ENCODE measurements at regions not wholly inside any gene's neighbourhood (a gene's known extent, or its start where the extent isn't known, plus 50 kb on each side); places are given as distances from the start of the nearest gene placed in this dataset.

DNA sequence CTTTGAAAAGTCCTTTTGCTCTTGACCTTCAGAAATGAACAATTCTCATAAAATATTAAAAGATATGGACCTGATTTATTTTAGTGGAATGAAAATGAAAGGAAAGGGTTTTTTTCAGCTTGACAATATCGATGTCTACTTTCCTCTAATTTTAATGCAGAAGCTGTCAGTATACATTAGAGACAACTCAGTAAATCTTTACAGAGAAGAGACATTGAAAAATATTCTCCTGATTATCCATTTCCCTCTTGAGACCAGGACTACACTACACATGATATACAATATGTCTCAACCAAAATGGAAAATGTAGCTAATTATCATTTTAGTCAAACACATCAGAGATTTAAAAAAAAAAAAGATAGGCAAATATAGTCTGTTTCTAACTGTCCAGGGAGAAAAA lies 288.5 kb upstream of the NUDT12 start:
- no peak for DNase-seq

DNA sequence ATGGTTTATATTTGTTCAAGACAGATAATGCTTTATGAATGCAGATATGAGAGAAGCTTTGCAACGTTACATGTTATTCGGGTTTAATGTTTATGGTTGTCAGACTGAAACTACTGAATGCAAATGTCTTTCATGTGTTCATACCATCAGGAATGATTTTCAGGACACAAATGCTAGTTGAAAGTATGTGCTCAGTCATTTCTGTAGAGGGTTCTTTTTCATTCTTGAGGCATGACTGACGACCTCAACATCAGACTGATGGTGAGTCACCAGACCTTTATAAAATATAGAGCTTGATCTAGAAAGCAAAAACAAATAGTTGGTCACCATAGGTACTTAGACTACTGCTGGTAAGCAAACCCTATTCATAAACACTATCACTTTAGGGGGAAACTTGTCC lies 287.3 kb upstream of the NUDT12 start:
- no peak for DNase-seq

DNA sequence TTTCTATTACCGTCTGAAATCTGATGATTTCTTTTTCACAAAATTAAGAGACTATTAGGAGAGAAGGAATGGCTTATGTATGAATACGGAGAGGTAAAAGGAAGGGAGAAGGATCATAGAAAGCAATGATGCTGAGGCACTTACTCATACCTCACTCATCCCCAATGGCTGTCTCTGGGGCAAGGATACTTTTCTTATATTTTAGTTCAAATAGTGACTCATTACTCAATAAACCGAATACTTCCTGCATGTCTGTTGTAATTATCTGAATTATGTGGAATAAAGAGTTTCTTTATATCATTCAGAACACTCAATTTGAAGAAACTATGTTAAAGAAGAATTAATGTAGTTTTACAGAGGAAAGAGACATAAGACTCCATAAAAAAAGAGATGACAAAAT lies 284.5 kb upstream of the NUDT12 start:
- DNase-seq: no peak

DNA sequence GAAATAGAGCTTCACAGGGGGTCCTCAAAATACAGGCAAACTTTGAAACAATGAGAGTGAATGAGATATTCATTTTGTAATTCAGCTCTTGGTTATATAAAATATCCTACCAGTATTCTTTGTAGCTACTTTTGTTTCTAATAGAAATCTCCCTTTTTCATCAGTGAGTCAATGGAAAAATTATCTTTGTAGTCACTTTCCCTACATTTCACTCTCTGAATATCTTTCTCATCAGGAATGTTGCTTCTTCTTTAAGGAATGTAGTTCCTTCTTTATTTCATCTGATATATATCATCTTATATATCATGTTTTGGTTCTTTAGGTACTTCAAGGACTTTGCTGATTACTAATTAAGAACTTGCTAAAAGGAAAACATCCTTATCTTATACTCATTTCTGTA lies 280.3 kb upstream of the NUDT12 start:
- DNase-seq: no peak

DNA sequence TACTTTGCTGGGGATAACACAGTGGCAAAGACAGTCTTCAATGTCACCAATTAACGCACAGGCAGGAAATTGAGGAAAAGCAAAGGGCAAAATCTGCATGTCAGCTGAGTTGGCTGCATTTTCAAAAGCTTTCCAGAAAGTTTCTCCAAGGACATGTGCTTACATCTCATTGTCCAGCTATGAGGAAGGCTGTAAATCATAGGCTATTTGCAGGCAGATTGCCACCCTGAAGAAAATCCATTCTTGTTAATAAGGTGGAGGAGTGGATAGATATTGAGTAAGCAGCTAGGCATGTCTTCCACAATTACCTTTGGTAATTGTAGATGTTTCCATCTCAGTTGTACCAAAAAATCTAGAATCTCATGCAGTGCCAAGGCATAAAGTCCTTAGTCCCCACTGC lies 278.0 kb upstream of the NUDT12 start:
- DNase-seq: no peak

DNA sequence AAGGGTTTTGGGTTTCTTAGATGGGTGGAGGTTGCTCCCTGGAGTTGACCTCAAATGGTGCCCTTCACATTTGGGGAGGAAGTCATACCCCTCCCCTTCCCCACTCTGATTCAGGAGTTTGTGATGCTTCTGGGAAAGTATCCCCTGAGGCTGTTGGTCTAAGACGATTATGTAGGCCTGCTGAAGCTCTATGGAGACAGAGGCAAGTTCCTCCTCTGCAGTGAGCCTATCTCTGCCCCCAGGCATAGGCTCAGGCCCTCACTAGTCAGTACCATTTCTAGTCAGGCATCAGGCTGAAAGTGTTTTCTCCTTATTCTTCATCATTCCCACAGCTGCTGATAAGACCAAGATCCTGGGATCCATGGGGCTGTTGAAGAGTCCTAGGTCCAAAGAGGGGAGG lies 271.6 kb upstream of the NUDT12 start:
- DNase-seq: no peak

DNA sequence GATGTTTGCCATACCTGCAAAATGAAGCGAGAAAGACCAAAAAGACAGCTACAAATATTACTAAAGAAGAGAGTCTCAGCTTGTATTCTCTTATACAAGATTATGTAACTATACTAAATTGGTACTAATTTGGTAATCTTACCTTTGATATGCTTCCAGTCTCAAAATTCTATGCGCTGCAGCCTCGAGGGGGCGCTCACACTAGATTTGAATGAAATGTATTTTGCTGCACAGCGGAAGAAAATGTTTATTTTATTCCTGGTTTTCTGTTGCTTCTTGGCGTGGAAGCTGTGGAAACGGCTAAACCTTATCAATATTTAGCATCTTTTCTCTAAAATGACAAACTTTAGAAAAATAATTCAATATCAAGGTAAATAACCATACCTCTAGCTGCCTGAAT lies 267.0 kb upstream of the NUDT12 start:
- DNase-seq: no peak

DNA sequence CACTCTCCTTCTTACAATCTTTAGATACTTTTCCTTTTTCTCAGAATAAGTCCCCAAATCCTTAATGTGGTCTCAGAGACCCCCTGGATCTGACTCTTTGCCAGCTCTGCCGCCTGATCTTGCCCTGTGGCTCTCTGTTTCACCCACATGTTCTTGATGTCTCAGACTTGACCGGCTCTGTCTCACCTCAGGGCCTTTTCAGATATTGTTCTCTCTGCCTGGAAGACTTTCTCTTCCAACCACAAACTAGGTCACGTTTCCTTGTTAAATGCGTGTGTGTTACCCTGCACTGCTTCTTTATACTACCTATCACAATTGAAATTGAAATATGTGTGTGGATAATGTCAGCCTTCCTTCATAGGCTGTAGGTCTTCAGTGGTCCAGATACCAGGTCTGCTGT lies 265.4 kb upstream of the NUDT12 start:
- no peak for DNase-seq

DNA sequence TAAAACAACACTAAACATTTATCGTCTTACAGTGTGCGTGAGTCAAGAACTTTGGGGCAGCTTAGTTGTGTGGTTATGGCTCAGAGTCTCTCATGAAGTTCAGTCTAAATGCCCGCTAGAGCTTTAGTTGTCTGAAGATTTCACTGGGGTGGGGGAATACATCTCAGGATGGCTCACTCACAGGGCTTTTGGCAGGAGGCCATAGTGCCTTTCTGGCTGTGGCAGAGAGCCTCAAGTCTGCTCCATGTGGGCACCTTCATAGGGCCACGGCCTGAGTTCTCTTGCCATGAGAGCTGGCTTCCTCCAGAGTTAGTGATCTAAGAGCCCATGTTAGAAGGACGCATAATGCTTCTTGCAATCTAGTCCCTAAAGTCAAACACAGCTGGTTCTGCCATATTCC lies 258.8 kb upstream of the NUDT12 start:
- DNase-seq: no peak

DNA sequence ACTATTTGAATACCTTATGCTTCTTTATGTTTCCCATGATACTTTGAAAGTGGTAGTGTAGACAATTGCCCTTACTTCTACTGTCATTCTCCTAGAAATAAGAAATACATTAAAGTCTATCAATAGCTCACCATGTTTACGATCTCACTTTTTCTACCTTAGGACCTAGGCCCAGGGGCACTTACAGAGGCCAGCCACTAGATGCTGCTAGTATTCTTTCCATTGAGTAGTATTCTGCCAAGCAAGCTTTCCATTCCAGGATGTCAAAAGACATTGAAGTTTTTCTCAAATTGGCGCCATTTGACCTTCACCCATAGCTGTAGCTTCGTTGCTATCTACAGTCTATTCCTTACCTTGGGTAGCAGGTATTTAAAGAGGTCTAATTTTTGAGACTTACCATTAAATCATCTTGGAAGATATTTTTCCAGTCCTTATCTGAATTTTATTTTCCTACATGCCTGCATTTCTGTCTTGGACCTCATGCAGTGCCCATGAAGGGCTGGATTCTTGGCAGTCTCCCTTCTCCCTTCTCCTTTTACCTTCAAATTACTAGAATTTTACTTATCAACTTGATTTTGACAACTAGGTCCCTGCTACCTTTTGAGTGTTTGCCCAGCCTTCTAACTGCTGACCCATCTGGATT lies 246.0 kb upstream of the NUDT12 start:
- DNase-seq: peak; percentile 24

DNA sequence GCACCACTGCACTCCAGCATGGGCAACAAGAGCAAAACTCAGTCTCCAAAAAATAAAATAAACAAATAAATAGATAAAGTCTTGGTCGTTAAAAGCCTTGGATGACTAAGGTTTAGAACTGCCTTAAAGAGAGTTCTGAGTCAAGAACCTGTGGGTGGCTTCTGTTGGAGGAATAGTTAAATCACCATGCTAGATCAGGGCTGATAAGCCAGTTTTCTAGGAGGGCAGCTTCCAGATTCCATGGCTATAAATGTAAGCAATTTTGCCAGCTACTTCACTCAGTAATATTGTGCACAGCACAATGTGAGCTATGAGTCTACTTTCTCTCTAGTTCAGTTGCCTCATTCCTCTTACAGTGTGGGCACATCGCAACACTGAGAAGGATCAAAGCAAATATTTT lies 242.1 kb upstream of the NUDT12 start:
- no peak for DNase-seq

DNA sequence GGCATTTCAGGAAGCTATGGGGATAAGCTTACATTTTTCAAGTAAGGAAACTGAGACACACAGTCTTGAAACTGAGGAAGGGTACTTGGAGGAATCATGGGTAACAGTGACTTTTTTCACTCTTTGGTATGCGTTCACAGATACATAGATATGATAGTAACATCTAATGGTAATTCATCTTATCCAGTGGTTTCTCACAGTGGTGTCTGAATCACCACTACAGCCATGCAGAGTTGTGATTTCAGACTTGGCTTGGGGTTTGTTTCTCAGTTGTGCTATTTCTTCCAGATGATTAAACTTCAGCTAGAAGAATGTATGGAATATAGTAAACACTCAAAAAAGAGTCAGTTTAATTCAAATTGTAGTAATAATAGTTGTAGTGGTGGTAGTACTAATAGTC lies 239.1 kb upstream of the NUDT12 start:
- DNase-seq: no peak

DNA sequence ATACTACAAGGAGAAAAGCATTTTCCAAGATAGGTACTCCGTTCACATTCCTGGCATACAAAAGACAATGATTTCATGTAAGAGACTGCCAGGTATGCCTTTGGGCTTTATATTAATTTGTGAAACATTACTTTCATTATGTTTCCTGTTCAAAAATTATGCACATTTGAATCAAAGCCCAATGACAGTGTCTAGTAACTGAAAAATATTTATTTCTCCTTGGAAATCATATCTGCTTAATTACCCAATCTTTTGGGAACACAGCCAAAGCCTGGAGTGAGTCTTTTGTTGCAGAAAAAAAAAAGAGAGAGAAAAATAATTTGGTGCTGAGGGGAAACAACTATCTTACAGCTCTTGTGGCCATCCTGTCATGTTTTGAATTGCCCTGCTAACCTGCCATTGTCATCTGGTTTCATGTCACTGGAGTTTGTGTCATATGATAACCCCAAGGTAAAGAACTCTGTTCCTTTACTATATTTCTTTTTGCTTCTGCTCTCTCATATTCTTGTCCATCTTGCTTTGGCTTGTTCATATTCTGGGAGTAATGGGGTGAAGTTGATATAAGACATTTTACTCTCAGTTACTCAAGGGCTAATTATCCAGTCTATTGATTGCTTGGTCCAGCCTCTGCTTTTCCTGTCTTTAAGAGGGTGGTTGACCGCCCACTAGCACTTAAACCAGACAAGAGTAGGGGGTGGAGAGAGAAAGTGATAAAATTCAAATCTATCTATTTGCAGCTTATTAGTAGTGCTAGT lies 238.3 kb upstream of the NUDT12 start:
- no peak for DNase-seq

DNA sequence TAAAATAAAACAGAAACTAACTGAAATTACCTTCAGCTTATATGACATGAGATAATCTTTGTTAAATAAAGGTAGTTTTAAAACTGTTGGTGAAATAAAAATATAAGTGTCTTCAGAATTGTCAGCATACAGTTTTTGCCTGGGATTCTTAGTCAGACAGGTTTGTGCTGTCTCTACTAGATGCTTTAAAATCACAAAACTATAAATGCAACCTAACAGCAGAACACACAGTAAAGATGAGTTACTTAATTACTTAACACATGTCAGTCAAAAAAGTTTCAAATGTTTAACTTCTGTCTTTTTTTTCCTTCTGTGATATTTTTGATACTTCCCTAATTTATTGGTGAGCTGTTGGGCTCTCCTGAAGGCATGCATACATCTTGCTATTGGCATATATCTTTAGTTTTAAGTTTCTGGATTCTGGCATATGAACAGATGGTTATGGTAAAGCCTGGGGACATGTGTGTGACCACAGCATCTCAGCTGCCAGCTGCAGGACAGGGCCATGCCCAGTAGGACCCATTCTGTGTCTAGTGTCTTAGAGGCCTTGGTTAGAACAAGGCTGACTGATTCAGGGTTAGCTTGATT lies 231.1 kb upstream of the NUDT12 start:
- DNase-seq: no peak

DNA sequence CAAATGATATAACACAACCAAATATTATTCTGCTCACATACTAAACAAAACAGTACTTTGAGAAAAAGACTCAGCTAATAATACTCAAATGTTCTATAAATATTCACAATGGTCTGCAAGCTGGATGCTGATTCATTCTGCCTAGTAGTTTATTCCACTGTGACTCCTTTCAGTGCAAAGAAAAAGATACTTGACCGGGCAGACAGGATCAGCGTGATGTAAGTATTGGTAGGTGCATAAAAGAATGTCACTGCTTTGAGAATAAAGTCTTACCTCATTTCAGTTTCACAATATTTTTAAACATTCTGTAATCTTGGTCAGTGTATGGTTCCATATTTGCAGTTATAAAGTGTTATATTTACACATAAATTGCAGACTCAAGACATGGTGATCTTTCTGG lies 223.0 kb upstream of the NUDT12 start:
- DNase-seq: no peak

DNA sequence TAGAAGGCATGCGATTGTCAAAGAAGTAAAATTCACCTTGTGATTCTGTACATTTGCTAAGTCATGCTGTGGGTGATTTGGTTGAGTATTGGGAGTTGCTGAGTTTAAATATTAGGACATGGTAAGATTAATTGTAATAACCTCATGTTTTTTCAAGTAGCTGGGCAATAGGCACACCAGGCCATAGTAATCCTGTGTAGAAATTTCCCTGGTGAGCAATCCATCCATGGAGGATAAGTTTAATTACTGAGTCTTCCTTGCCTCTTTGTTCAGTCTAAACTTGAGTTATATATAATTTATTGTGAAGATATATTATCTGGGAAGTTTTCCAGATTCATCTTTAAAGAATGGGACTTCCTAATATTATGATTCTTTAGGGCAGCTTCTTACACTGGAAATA lies 221.1 kb upstream of the NUDT12 start:
- DNase-seq: no peak

DNA sequence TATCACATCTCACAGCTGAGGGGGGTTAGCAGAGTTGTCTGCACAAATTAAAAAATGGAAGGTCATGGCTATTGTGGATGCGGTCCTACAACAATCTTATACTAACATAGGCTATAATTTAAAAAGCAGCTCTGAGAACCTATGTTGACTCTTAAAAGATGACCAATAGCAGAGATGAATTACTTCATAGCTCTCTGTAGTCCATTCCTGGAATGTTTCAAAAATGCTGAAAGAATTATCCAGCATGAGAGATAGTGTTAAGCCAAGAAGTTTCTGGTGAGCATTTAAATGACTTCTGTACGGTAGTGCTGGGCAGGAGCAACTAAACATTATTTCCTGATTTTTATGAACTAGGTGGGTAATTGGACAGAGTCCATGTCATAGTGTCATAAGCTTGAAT lies 218.2 kb upstream of the NUDT12 start:
- DNase-seq: no peak

DNA sequence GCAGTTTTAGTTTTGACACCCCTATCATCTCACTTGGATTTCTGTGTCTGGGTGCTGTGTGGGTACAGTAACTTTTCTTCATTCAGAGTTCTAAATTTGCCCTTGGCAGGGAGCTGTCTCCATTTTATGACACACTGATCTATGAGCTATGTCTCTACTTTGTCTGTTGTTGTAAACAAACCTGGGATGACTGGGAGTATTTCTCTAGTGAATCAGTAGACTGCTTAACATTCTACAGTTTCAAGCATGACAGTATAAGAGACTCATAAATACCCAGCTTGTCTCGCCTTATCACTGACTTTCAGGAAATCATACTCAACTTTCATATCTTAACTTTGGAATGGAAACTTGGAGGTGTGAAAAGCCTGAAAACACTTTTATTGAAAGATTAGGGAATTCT lies 212.1 kb upstream of the NUDT12 start:
- peak; percentile 73 for DNase-seq

DNA sequence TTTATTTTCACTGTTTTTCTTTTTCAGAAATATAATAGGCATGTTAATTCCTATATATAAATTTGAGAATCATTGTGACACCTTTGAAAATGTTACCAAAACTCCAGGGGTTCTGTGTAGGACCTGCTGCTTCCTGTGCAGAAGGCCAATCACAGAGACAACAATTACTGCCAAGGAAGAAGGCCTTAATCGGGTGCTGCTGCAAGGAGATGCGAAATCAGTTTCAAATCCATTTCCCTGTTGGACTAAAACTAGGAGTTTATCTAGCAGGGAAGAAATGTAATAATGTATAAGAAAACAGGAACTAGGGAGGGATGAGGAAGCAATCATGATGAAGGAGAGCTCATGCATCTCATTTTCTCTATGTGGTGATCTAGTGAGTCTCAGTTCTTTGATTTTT lies 209.7 kb upstream of the NUDT12 start:
- DNase-seq: no peak

DNA sequence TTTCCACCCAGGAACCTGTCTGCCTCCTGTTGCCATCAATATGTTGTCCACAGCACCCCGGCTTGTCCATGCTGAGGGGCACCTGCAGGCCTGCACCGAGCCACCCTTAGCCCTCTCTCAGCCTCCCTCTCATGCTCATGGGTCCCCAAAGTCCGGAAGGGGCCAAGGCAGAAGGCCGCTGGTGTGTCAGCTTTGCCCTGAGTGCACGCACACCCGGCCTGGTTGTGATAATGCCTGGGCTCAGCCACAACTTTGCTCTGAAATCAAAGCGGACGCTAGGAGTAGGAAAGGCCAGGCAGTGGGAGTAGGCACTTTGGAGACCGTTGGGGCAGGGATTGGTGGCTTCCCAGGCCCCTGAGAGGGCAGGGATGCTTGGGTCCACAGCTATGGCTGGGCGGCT lies 201.8 kb upstream of the NUDT12 start:
- DNase-seq: no peak

DNA sequence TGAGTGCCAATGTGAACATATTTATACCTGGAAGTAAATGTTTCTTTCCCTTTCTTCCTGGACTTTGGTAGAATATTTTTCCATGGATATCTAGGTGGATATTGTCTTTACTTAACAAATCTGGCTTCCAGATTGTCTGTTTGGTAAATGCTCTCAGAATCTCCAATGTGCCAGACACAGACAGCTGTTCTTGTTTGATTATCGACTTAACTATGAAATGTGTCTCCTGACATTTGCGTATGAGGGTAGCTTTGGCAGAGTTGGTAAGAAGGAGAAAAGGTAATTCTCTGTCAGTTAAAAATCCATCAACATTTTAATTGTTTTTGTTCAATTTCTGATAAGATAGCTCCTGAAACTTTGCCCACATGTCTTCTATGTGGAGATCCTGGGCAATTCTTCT lies 196.4 kb upstream of the NUDT12 start:
- DNase-seq: no peak

DNA sequence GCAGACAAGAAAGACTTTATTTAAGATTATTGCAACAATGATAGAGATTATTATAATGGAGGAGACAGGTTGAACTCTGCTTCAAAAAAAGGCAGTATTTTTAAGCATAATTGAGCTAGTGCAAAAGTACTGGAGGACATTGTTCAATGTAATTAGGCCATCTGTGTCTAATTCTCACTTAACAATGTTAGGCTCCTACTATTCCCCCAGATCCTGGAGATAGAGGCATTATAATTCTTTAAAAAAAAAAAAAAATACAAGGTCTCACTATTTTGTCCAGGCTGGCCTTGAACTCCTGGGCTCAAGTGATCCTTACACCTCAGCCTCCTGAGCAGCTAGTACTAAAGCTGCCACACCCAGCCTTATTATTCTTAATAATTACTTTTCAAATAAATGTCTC lies 193.4 kb upstream of the NUDT12 start:
- DNase-seq: no peak

DNA sequence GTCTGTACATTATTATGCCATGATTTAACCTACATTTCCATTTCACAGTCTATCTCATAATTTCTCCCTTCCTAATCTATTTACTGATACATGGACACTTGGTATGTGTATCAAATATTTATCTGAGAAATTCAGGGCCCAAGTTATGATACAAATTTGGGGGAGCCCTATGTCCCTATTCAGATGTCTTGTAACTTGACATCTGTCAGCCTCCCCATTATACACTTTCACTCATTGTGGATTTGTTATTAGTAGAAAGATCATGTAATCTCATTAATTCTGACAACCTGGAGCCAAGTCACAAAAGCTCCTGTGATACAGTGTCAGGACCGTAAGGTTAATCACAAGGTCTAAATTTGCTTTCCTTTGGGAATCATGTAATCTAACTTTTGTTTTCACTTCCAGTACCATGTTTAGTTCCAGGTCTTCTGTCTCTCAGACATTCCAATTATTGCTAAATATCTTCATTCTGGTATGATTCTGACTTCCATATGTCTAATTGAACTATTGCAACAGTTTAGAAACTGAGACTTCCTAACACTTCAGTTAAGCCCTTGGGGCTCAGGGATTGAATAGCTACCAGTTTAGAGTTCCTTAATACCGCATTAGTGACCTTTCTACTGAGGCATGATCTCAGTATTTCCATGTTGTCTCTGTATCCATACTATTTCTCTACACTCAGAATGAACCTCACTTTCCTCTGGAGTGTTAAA lies 182.9 kb upstream of the NUDT12 start:
- DNase-seq: no peak
